Breast epithelium (tissue), 3 donors: ENCODE measurements at regions not wholly inside any gene's neighbourhood (a gene's known extent, or its start where the extent isn't known, plus 50 kb on each side); places are given as distances from the start of the nearest gene placed in this dataset.

Experiments
- CTCF ChIP-seq, 3 donors: fragments of 450-650 bp; IDR thresholded peaks; one replicate each; pipeline ENCODE4 v1.5.1; 2016 to 2017; ENCODE audit warnings: antibody characterized with exemption in 3 of 3, mild to moderate bottlenecking in 3 of 3, moderate library complexity in 3 of 3
- POLR2A ChIP-seq: fragments of 450-650 bp; IDR thresholded peaks from one replicate; pipeline ENCODE4 v1.6.1; 2016; ENCODE audit warnings: antibody characterized with exemption, mild to moderate bottlenecking, moderate library complexity
- POLR2AphosphoS5 ChIP-seq, 3 donors: sonication (generic); formaldehyde crosslinking; IDR thresholded peaks; one replicate each; pipeline ENCODE4 v1.6.1; 2017; ENCODE audit warnings: antibody characterized with exemption in 3 of 3

GRCh38 chr10:43872644-43873043, 224.0 kb upstream of the ZNF32 start:
- TF ChIP-seq CTCF (IDR thresholded peaks at IDR 0.05) = no peak
- TF ChIP-seq POLR2A = no peak
- TF ChIP-seq POLR2AphosphoS5 (IDR thresholded peaks at IDR 0.05) = no peak
